Stomach (tissue), 8 donors: ENCODE measurements at regions not wholly inside any gene's neighbourhood (a gene's known extent, or its start where the extent isn't known, plus 50 kb on each side); places are given as distances from the start of the nearest gene placed in this dataset.

Experiments
- DNase-seq, 2 donors: peaks; one replicate each; pipeline versions ENCODE4 v3.0.0 to v3.0.0-alpha.2; 2013 to 2019
- H3K27ac ChIP-seq, 5 donors: fragments of 200-600 bp in 4 of 5; sonication (generic) in 4 of 5; one replicate each; pipeline ENCODE4 v1.5.1; 2013 to 2019; ENCODE audit warnings: mild to moderate bottlenecking in 1 of 5, moderate library complexity in 1 of 5
- H3K27me3 ChIP-seq, 3 donors: fragments of 200-600 bp; sonication (generic); one replicate each; pipeline ENCODE4 v1.5.1; 2017 to 2019; ENCODE audit warnings: mixed run types in 1 of 3
- H3K36me3 ChIP-seq, 4 donors: fragments of 200-600 bp; sonication (generic); 1 replicate in 3 of 4; 2 replicates in 1 of 4; pipeline ENCODE4 v1.5.1; 2016 to 2019
- H3K4me1 ChIP-seq, 4 donors: fragments of 200-600 bp; sonication (generic); one replicate each; pipeline ENCODE4 v1.5.1; 2016 to 2019
- H3K4me3 ChIP-seq, 4 donors: fragments of 200-600 bp; sonication (generic) in 3 of 4; one replicate each; pipeline ENCODE4 v1.5.1; 2016 to 2019; ENCODE audit warnings: mild to moderate bottlenecking in 1 of 4
- H3K9me3 ChIP-seq, 4 donors: fragments of 200-600 bp; sonication (generic); one replicate each; pipeline ENCODE4 v1.5.1; 2016 to 2019
- CTCF ChIP-seq, 7 experiments: fragments of 450-650 bp in 4 of 7; fragments of 200-600 bp in 3 of 7; sonication (generic) in 3 of 7; IDR thresholded peaks; one replicate each; pipeline ENCODE4 v1.5.1; 2016 to 2019; ENCODE audit warnings: antibody characterized with exemption in 7 of 7, control low read depth in 2 of 7, mild to moderate bottlenecking in 1 of 7
- EP300 ChIP-seq: sonication (generic); formaldehyde crosslinking; IDR thresholded peaks from one replicate; pipeline ENCODE4 v1.6.1; 2017; ENCODE audit warnings: antibody characterized with exemption
- POLR2A ChIP-seq, 4 donors: fragments of 450-650 bp; IDR thresholded peaks; one replicate each; pipeline ENCODE4 v1.6.1; 2016; ENCODE audit warnings: antibody characterized with exemption in 4 of 4, control low read depth in 2 of 4, mild to moderate bottlenecking in 1 of 4, moderate library complexity in 1 of 4
- POLR2AphosphoS5 ChIP-seq, 3 donors: sonication (generic); formaldehyde crosslinking; IDR thresholded peaks; one replicate each; pipeline ENCODE4 v1.6.1; 2016; ENCODE audit warnings: antibody characterized with exemption in 3 of 3
- WGBS, 5 donors: extraction: QIAGEN DNeasy Blood & Tissue Kit in 3 of 5; methylation state at CpG; one replicate each; pipeline versions ENCODE4 v1.1.5 to v1.1.7; 2013 to 2018; 5-methylcytosine and 5-hydroxymethylcytosine counted together
- intact Hi-C: fragments of 100-400 bp; cut with DNase I; formaldehyde crosslinking; loops from one replicate; pipeline ENCODE4 v1.15.1; 2023; ENCODE audit warnings: low total_unique reads
- donor health status: healthy with polysubstance abuse.
- donor health status: Bipolar disorder and iron deficiency.
- donor health status: healthy.

- no peaks in the 10 kb centered on the region for H3K4me1 ChIP-seq
- H3K36me3 ChIP-seq: no peaks in the 10 kb centered on the region
- TF ChIP-seq POLR2A (IDR thresholded peaks at IDR 0.05): no peak
- TF ChIP-seq CTCF (IDR thresholded peaks at IDR 0.05): no peak
- TF ChIP-seq EP300: no peak
- TF ChIP-seq POLR2AphosphoS5 (IDR thresholded peaks at IDR 0.05): no peak
- no peak overlapping the region for H3K4me3 ChIP-seq
- H3K27ac ChIP-seq: no peak overlapping the region
- WGBS, 5 donors: 84 to 91% (median 88%) methylated on average over 7 of the region's 7 CpGs
- intact Hi-C loops: no loop called here
- H3K9me3 ChIP-seq: no peaks in the 10 kb centered on the region
- DNase-seq: peak in 1 of 2 donors; percentile 8
- H3K27me3 ChIP-seq: no peaks in the 10 kb centered on the region
Observed at GRCh38 chr2:128682266-128682665, 363.6 kb upstream of the HS6ST1 start.

GRCh38 chr2:128682729-128683284 lies 364.1 kb upstream of the HS6ST1 start:
- Histone ChIP-seq H3K27ac (no peak overlapping the region), H3K4me1 (no peaks in the 10 kb centered on the region), H3K4me3 (no peak overlapping the region), H3K9me3 (no peaks in the 10 kb centered on the region), H3K36me3 (no peaks in the 10 kb centered on the region), H3K27me3 (no peaks in the 10 kb centered on the region)
- 88 to 94% (median 92%) methylated on average over 13 of the region's 13 CpGs for WGBS, 5 donors
- intact Hi-C loops: no loop called here
- peak in 1 of 2 donors; percentile 10 for DNase-seq
- TF ChIP-seq CTCF (IDR thresholded peaks at IDR 0.05): no peak
- no peak for TF ChIP-seq POLR2AphosphoS5 (IDR thresholded peaks at IDR 0.05)
- TF ChIP-seq EP300: no peak
- no peak for TF ChIP-seq POLR2A (IDR thresholded peaks at IDR 0.05)

- Histone ChIP-seq H3K27ac (no peak overlapping the region), H3K4me1 (no peaks in the 10 kb centered on the region), H3K4me3 (no peak overlapping the region), H3K27me3 (no peaks in the 10 kb centered on the region), H3K9me3 (no peaks in the 10 kb centered on the region), H3K36me3 (no peaks in the 10 kb centered on the region)
- 81 to 98% (median 90%) methylated on average over 2 of the region's 2 CpGs for WGBS, 5 donors
- intact Hi-C loops: no loop called here
- no peak for DNase-seq
- TF ChIP-seq CTCF (IDR thresholded peaks at IDR 0.05) (no peak), POLR2A (IDR thresholded peaks at IDR 0.05) (no peak), EP300 (no peak), POLR2AphosphoS5 (IDR thresholded peaks at IDR 0.05) (no peak)
Observed at GRCh38 chr2:128684523-128684922, 365.9 kb upstream of the HS6ST1 start.

GRCh38 chr2:128685841-128686496 lies 367.3 kb upstream of the HS6ST1 start:
- Histone ChIP-seq H3K27ac (no peak overlapping the region), H3K36me3 (no peaks in the 10 kb centered on the region), H3K4me1 (no peaks in the 10 kb centered on the region), H3K27me3 (no peaks in the 10 kb centered on the region), H3K9me3 (no peaks in the 10 kb centered on the region), H3K4me3 (no peak overlapping the region)
- TF ChIP-seq POLR2AphosphoS5 (IDR thresholded peaks at IDR 0.05) (no peak), EP300 (no peak), CTCF (IDR thresholded peaks at IDR 0.05) (no peak), POLR2A (IDR thresholded peaks at IDR 0.05) (no peak)
- DNase-seq: peak in 1 of 2 donors; percentile 17
- intact Hi-C loops: no loop called here
- WGBS, 5 donors: 82 to 91% (median 86%) methylated on average over 10 of the region's 10 CpGs
